ENCODE measurements at regions not wholly inside any gene's neighbourhood (a gene's known extent, or its start where the extent isn't known, plus 50 kb on each side); places are given as distances from the start of the nearest gene placed in this dataset.
A peak's percentile ranks its signal among the peaks of the same experiment; 100 is the strongest.

DNA sequence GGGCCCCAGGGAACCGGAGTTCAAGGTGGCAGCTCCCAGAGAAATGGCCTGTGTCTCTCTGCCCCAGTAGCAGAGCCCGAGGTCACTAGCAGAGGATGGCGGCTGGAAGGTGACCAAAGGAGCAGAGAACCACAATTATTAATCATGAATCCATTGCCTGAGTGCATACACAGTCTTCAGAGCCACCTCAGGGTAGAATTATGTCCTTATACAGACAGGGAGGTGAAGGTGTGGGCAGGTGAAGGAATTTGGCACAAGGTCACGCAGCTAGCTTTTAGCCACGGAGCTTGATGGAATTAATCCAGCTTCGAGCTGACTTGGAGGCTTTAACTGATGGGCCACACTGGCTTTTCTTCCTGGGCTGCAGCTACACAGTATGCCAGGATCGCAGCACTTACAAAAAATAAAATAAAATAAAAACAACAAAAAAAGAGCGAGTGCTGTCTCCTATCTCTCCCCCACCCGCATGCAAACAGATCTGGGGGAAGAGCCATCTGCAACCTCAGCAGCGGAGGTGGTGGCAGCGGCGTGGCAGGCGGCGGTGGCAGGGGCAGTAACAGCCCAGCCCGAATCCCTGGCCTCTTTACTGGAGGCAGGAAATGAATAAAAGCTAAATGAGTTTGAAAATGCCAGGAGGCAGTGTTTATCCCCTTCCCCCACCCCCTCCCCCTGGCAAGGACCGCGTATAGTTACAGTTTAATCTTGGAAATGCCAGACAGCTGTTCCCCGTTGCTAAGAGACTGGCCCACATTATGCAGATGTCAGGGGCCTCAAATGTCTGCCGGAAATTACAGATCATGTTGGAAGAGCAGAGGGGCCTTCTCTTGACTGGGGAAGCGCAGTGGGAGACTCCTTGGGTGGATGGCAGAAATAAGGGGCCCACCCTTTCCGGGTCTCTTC, 93.5 kb downstream of the LRRC74A start:
- peak overlapping the region; percentile 77 for H3K27ac ChIP-seq
- TF ChIP-seq, protein P1, sequence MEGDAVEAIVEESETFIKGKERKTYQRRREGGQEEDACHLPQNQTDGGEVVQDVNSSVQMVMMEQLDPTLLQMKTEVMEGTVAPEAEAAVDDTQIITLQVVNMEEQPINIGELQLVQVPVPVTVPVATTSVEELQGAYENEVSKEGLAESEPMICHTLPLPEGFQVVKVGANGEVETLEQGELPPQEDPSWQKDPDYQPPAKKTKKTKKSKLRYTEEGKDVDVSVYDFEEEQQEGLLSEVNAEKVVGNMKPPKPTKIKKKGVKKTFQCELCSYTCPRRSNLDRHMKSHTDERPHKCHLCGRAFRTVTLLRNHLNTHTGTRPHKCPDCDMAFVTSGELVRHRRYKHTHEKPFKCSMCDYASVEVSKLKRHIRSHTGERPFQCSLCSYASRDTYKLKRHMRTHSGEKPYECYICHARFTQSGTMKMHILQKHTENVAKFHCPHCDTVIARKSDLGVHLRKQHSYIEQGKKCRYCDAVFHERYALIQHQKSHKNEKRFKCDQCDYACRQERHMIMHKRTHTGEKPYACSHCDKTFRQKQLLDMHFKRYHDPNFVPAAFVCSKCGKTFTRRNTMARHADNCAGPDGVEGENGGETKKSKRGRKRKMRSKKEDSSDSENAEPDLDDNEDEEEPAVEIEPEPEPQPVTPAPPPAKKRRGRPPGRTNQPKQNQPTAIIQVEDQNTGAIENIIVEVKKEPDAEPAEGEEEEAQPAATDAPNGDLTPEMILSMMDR (IDR thresholded peaks at IDR 0.05), result no peak
- TF ChIP-seq ZFX (IDR thresholded peaks at IDR 0.05; ENCODE audit: borderline replicate concordance), result no peak
